WTC11 (cell line): ENCODE measurements at regions not wholly inside any gene's neighbourhood (a gene's known extent, or its start where the extent isn't known, plus 50 kb on each side); places are given as distances from the start of the nearest gene placed in this dataset.

ENCODE experiments used
- ATAC-seq: fragments of 200-7000 bp; cut with Tn5 transposase; 2 replicates; pipeline ENCODE4 v1.10.0; 2021; ENCODE audit warnings: mild to moderate bottlenecking, moderate library complexity
- CTCF ChIA-PET: fragments of 300-600 bp; sonication (Branson Sonifier 250); formaldehyde crosslinking; loops from one replicate; lab custom pipeline; 2021; ENCODE audit warnings: antibody characterized with exemption; lab: Charles Lee
- POLR2A ChIA-PET: fragments of 350-600 bp; sonication (Branson Sonifier 250); formaldehyde crosslinking; loops from one replicate; lab custom pipeline; 2021; ENCODE audit warnings: antibody characterized with exemption; lab: Charles Lee
- DNase-seq: peaks from one replicate; pipeline ENCODE4 v3.0.0; 2021; ENCODE audit warnings: low spot score
- H3K27ac Mint-ChIP-seq: 2 replicates; pipeline ENCODE4 v1.8.0; 2021; ENCODE audit warnings: mixed read lengths
- H3K27me3 Mint-ChIP-seq: 2 replicates; pipeline ENCODE4 v1.8.0; 2021; ENCODE audit warnings: low read depth, mild to moderate bottlenecking, moderate library complexity, mixed read lengths
- H3K36me3 Mint-ChIP-seq: 2 replicates; pipeline ENCODE4 v1.8.0; 2021; ENCODE audit warnings: mixed read lengths
- H3K4me1 Mint-ChIP-seq: 2 replicates; pipeline ENCODE4 v1.8.0; 2022; ENCODE audit warnings: mixed read lengths
- H3K4me3 Mint-ChIP-seq: 2 replicates; pipeline ENCODE4 v1.8.0; 2021; ENCODE audit warnings: mild to moderate bottlenecking, moderate library complexity, mixed read lengths
- H3K9me3 Mint-ChIP-seq: 2 replicates; pipeline ENCODE4 v1.8.0; 2021; ENCODE audit warnings: mixed read lengths
- CREM ChIP-seq: sonication (generic); formaldehyde crosslinking; IDR thresholded peaks from 2 replicates; pipeline ENCODE4 v1.8.1; 2022; ENCODE audit warnings: mild to moderate bottlenecking, missing genetic modification reagents, moderate library complexity
- EMX1 ChIP-seq: fragments of 250-450 bp; sonication (Bioruptor Pico); IDR thresholded peaks from 2 replicates; pipeline ENCODE4 v1.8.0; 2021; ENCODE audit warnings: mild to moderate bottlenecking
- ETV6 ChIP-seq: sonication (generic); formaldehyde crosslinking; IDR thresholded peaks from 2 replicates; pipeline ENCODE4 v1.8.1; 2022; ENCODE audit warnings: mild to moderate bottlenecking, missing genetic modification reagents
- GABPB1 ChIP-seq: sonication (generic); formaldehyde crosslinking; IDR thresholded peaks from 2 replicates; pipeline ENCODE4 v1.8.1; 2023; ENCODE audit warnings: mild to moderate bottlenecking, missing genetic modification reagents
- GRHL2 ChIP-seq: fragments of 250-450 bp; sonication (Bioruptor Pico); IDR thresholded peaks from 2 replicates; pipeline ENCODE4 v1.8.0; 2022; ENCODE audit warnings: mild to moderate bottlenecking, moderate library complexity; ENCODE audit not compliant: insufficient replicate concordance, severe bottlenecking
- HMGXB4 ChIP-seq: sonication (generic); formaldehyde crosslinking; IDR thresholded peaks from 2 replicates; pipeline ENCODE4 v1.8.1; 2023; ENCODE audit warnings: mild to moderate bottlenecking, moderate library complexity, missing genetic modification reagents
- IRF1 ChIP-seq: sonication (generic); formaldehyde crosslinking; IDR thresholded peaks from 2 replicates; pipeline ENCODE4 v1.8.0; 2023; ENCODE audit warnings: missing genetic modification reagents
- MYBL2 ChIP-seq: sonication (generic); formaldehyde crosslinking; IDR thresholded peaks from 2 replicates; pipeline ENCODE4 v1.8.1; 2023; ENCODE audit warnings: mild to moderate bottlenecking, moderate library complexity, missing genetic modification reagents
- NFE2L1 ChIP-seq: sonication (generic); formaldehyde crosslinking; IDR thresholded peaks from 2 replicates; pipeline ENCODE4 v1.8.1; 2023; ENCODE audit warnings: missing genetic modification reagents
- NFYB ChIP-seq: sonication (generic); formaldehyde crosslinking; conservative IDR thresholded peaks from 2 replicates; pipeline ENCODE4 v1.8.0; 2022; ENCODE audit warnings: low read depth, missing genetic modification reagents
- NR3C1 ChIP-seq: sonication (generic); formaldehyde crosslinking; conservative IDR thresholded peaks from 2 replicates; pipeline ENCODE4 v1.8.1; 2023; ENCODE audit warnings: low read depth, mild to moderate bottlenecking, missing genetic modification reagents
- OVOL2 ChIP-seq: fragments of 250-450 bp; sonication (Bioruptor Pico); IDR thresholded peaks from 2 replicates; pipeline ENCODE4 v1.9.0; 2021; ENCODE audit warnings: mild to moderate bottlenecking, borderline replicate concordance
- RELA ChIP-seq: sonication (generic); formaldehyde crosslinking; IDR thresholded peaks from 2 replicates; pipeline ENCODE4 v1.8.1; 2022; ENCODE audit warnings: missing genetic modification reagents, mild to moderate bottlenecking, borderline replicate concordance
- ZNF219 ChIP-seq: sonication (generic); formaldehyde crosslinking; IDR thresholded peaks from 2 replicates; pipeline ENCODE4 v1.8.0; 2023; ENCODE audit warnings: missing genetic modification reagents, mild to moderate bottlenecking, borderline replicate concordance
- ZNF317 ChIP-seq: sonication (generic); formaldehyde crosslinking; IDR thresholded peaks from 2 replicates; pipeline ENCODE4 v1.8.1; 2023; ENCODE audit warnings: low read depth, mild to moderate bottlenecking, moderate library complexity, missing genetic modification reagents, borderline replicate concordance
- ZNF532 ChIP-seq: fragments of 250-450 bp; sonication (Bioruptor Pico); IDR thresholded peaks from 2 replicates; pipeline ENCODE4 v1.9.0; 2021; ENCODE audit warnings: mild to moderate bottlenecking, borderline replicate concordance
- ZNF671 ChIP-seq: fragments of 250-450 bp; sonication (Bioruptor Pico); IDR thresholded peaks from 2 replicates; pipeline ENCODE4 v1.8.0; 2021; ENCODE audit warnings: mild to moderate bottlenecking
- TF ChIP-seq, protein P1 (sequence below): sonication (generic); formaldehyde crosslinking; IDR thresholded peaks from 2 replicates; pipeline ENCODE4 v1.8.0; 2023; ENCODE audit warnings: missing genetic modification reagents, mild to moderate bottlenecking, borderline replicate concordance
- TF ChIP-seq, protein P2 (sequence below): sonication (generic); formaldehyde crosslinking; IDR thresholded peaks from 2 replicates; pipeline ENCODE4 v1.8.0; 2022; ENCODE audit warnings: mild to moderate bottlenecking, missing genetic modification reagents
- TF ChIP-seq, protein P3 (sequence below): sonication (generic); formaldehyde crosslinking; IDR thresholded peaks from 2 replicates; pipeline ENCODE4 v1.8.0; 2022; ENCODE audit warnings: mild to moderate bottlenecking, missing genetic modification reagents

DNA sequence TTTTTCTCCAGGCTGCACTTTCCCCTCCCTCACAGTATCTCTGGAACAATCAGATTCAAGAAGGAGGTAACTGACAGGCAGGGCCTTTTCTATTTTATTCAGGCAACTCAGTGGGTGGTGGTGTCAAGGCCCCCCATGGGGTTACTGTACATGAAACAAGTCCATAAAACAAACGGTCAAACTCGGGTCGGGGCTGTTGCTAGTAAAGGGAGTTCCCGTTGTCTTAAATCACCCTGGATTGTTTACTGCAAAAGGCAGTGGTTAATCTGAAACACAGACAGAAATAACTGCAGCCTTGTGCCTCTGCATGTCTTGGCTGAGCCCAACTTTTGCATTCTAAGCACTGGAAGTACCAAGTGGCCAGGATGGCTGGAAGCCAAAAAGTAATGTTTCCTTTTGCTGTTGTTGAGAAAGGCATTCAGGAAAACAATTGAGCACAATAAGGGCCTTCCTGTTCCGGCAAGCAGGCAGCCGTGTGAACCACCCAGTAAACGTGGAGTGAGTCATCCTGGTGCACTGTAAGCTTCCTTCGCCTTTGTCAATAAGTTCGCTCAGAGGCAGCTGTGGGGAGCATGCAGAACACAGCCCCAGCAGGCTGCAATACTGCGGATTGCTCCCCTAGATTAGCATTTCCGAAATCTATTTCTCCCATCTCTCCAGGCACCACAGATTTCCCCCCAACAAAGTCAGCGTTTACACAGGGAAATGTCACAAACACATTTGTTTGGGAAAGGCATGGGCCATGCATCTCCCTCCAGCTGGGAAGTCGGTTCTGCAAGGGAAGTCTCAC, 149.6 kb downstream of the IRS1 start:
- H3K4me1 Mint-ChIP-seq: peaks cover 29% of the 10 kb centered on the region
- TF ChIP-seq, protein P1, sequence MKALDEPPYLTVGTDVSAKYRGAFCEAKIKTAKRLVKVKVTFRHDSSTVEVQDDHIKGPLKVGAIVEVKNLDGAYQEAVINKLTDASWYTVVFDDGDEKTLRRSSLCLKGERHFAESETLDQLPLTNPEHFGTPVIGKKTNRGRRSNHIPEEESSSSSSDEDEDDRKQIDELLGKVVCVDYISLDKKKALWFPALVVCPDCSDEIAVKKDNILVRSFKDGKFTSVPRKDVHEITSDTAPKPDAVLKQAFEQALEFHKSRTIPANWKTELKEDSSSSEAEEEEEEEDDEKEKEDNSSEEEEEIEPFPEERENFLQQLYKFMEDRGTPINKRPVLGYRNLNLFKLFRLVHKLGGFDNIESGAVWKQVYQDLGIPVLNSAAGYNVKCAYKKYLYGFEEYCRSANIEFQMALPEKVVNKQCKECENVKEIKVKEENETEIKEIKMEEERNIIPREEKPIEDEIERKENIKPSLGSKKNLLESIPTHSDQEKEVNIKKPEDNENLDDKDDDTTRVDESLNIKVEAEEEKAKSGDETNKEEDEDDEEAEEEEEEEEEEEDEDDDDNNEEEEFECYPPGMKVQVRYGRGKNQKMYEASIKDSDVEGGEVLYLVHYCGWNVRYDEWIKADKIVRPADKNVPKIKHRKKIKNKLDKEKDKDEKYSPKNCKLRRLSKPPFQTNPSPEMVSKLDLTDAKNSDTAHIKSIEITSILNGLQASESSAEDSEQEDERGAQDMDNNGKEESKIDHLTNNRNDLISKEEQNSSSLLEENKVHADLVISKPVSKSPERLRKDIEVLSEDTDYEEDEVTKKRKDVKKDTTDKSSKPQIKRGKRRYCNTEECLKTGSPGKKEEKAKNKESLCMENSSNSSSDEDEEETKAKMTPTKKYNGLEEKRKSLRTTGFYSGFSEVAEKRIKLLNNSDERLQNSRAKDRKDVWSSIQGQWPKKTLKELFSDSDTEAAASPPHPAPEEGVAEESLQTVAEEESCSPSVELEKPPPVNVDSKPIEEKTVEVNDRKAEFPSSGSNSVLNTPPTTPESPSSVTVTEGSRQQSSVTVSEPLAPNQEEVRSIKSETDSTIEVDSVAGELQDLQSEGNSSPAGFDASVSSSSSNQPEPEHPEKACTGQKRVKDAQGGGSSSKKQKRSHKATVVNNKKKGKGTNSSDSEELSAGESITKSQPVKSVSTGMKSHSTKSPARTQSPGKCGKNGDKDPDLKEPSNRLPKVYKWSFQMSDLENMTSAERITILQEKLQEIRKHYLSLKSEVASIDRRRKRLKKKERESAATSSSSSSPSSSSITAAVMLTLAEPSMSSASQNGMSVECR (CRISPR knock-in tag): no peak
- no peak for TF ChIP-seq EMX1 (CRISPR knock-in tag)
- TF ChIP-seq NFYB (CRISPR knock-in tag): no peak
- TF ChIP-seq NR3C1: no peak
- TF ChIP-seq GRHL2 (CRISPR knock-in tag): no peak
- TF ChIP-seq NFE2L1 (CRISPR knock-in tag): peak; percentile 60; the same call in 1 of the 2 replicates
- no peak for TF ChIP-seq OVOL2 (CRISPR knock-in tag)
- TF ChIP-seq IRF1 (CRISPR knock-in tag): 0 out of 2 replicates have a peak, but pooled peaks have one; percentile 28
- no peak for TF ChIP-seq ZNF219 (CRISPR knock-in tag)
- 0 out of 2 replicates have a peak, but pooled peaks have one; percentile 37 for TF ChIP-seq HMGXB4 (CRISPR knock-in tag)
- TF ChIP-seq CREM (CRISPR knock-in tag): 0 out of 2 replicates have a peak, but pooled peaks have one; percentile 43
- TF ChIP-seq, protein P2, sequence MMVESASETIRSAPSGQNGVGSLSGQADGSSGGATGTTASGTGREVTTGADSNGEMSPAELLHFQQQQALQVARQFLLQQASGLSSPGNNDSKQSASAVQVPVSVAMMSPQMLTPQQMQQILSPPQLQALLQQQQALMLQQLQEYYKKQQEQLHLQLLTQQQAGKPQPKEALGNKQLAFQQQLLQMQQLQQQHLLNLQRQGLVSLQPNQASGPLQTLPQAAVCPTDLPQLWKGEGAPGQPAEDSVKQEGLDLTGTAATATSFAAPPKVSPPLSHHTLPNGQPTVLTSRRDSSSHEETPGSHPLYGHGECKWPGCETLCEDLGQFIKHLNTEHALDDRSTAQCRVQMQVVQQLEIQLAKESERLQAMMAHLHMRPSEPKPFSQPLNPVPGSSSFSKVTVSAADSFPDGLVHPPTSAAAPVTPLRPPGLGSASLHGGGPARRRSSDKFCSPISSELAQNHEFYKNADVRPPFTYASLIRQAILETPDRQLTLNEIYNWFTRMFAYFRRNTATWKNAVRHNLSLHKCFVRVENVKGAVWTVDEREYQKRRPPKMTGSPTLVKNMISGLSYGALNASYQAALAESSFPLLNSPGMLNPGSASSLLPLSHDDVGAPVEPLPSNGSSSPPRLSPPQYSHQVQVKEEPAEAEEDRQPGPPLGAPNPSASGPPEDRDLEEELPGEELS: peak; percentile 89; the same call in 1 of the 2 replicates
- TF ChIP-seq, protein P3, sequence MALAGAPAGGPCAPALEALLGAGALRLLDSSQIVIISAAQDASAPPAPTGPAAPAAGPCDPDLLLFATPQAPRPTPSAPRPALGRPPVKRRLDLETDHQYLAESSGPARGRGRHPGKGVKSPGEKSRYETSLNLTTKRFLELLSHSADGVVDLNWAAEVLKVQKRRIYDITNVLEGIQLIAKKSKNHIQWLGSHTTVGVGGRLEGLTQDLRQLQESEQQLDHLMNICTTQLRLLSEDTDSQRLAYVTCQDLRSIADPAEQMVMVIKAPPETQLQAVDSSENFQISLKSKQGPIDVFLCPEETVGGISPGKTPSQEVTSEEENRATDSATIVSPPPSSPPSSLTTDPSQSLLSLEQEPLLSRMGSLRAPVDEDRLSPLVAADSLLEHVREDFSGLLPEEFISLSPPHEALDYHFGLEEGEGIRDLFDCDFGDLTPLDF (CRISPR knock-in tag): no peak
- no peak for TF ChIP-seq ZNF532
- peak; percentile 68; the same call in 1 of the 2 replicates for TF ChIP-seq GABPB1
- peak; percentile 92; the same call in 1 of the 2 replicates for TF ChIP-seq ETV6
- no peak for TF ChIP-seq ZNF317
- no peak for TF ChIP-seq ZNF671 (CRISPR knock-in tag)
- no peak for TF ChIP-seq RELA (CRISPR knock-in tag)
- no peak for TF ChIP-seq MYBL2 (CRISPR knock-in tag)

More for the DNA sequence above, 149.6 kb downstream of the IRS1 start:
- peak overlapping the region; percentile 32 for H3K4me3 Mint-ChIP-seq
- ChIA-PET CTCF (no interaction called here), POLR2A (interaction anchor here (0.7 kb wide), 1 partner anchor 39 kb away, joined by 3 read pairs; no protein-coding TSS in a partner anchor)
- H3K27me3 Mint-ChIP-seq: no peaks in the 10 kb centered on the region; the same call in 1 of the 2 replicates
- peaks cover 26% of the 10 kb centered on the region for H3K9me3 Mint-ChIP-seq
- DNase-seq (peak; percentile 50), ATAC-seq (peak; percentile 98)
- H3K27ac Mint-ChIP-seq: peak overlapping the region; percentile 95
- H3K36me3 Mint-ChIP-seq: peaks cover 22% of the 10 kb centered on the region
